H1 (cell line): ENCODE measurements at regions not wholly inside any gene's neighbourhood (a gene's known extent, or its start where the extent isn't known, plus 50 kb on each side); places are given as distances from the start of the nearest gene placed in this dataset.

ENCODE experiments used
- CTCF ChIA-PET: fragments of 300-600 bp; sonication (Branson Sonifier 250); formaldehyde crosslinking; loops from one replicate; lab custom pipeline; 2021; ENCODE audit not compliant: partially characterized antibody; lab: Charles Lee
- POLR2A ChIA-PET: fragments of 300-600 bp; sonication (Branson Sonifier 250); formaldehyde crosslinking; loops from one replicate; lab custom pipeline; 2021; ENCODE audit warnings: inconsistent platforms; ENCODE audit not compliant: partially characterized antibody; lab: Charles Lee
- DNase-seq, 2 experiments: peaks; one replicate each; pipeline versions ENCODE4 v3.0.0 to v3.0.0-alpha.2; 2010 to 2022; ENCODE audit warnings: low spot score in 2 of 2, low read depth in 1 of 2, mixed read lengths in 1 of 2
- FAIRE-seq: peaks from 2 replicates; lab custom pipeline; 2011; peaks lifted over from hg19 to GRCh38; lab: Jason Lieb, UNC
- H2AFZ ChIP-seq: 2 replicates; pipeline ENCODE4 v1.8.1; 2012; ENCODE audit warnings: low read length, inconsistent platforms
- H2AK5ac ChIP-seq: 2 replicates; pipeline ENCODE4 v1.6.1; 2013; ENCODE audit warnings: low read depth, low read length
- H2BK120ac ChIP-seq: replicated peaks from 2 replicates; pipeline ENCODE3; 2013; ENCODE audit warnings: low read depth, low read length, inconsistent platforms
- H2BK12ac ChIP-seq: 2 replicates; pipeline ENCODE4 v1.6.1; 2013; ENCODE audit warnings: low read depth, low read length
- H2BK15ac ChIP-seq: 2 replicates; pipeline ENCODE4 v1.6.1; 2013; ENCODE audit warnings: low read length
- H2BK20ac ChIP-seq: 2 replicates; pipeline ENCODE4 v1.6.1; 2013; ENCODE audit warnings: low read length
- H2BK5ac ChIP-seq: 2 replicates; pipeline ENCODE4 v1.6.1; 2013; ENCODE audit warnings: low read depth, low read length
- H3K14ac ChIP-seq: 2 replicates; pipeline ENCODE4 v1.6.1; 2013; ENCODE audit warnings: inconsistent platforms; ENCODE audit not compliant: insufficient read length
- H3K18ac ChIP-seq: 2 replicates; pipeline ENCODE4 v1.6.1; 2013; ENCODE audit warnings: low read length; ENCODE audit errors: extremely low read depth
- H3K23ac ChIP-seq: 2 replicates; pipeline ENCODE4 v1.6.1; 2013; ENCODE audit warnings: inconsistent platforms; ENCODE audit not compliant: insufficient read length
- H3K23me2 ChIP-seq: 2 replicates; pipeline ENCODE4 v1.6.1; 2013; ENCODE audit warnings: low read depth, low read length
- H3K27ac ChIP-seq: 2 replicates; pipeline ENCODE4 v1.6.1; 2011; ENCODE audit warnings: low read depth, low read length, inconsistent platforms
- H3K27me3 ChIP-seq, 4 experiments: replicated peaks in 1 of 4; 1 replicate in 1 of 4; 2 replicates in 3 of 4; pipeline versions ENCODE4 v1.6.1 to v1.8.1; 2011 to 2013; ENCODE audit warnings: low read length in 3 of 4, mild to moderate bottlenecking in 3 of 4, inconsistent platforms in 2 of 4, mixed read lengths in 2 of 4, moderate library complexity in 1 of 4; ENCODE audit not compliant: control insufficient read depth in 3 of 4, insufficient read depth in 3 of 4; ENCODE audit errors: extremely low read depth in 1 of 4
- H3K36me3 ChIP-seq, 4 experiments: 2 replicates each; pipeline versions ENCODE4 v1.6.1 to v1.8.1; 2011 to 2013; ENCODE audit warnings: mild to moderate bottlenecking in 4 of 4, low read length in 3 of 4, moderate library complexity in 2 of 4, control low read depth in 1 of 4, inconsistent platforms in 1 of 4; ENCODE audit not compliant: insufficient read depth in 4 of 4, control insufficient read depth in 2 of 4
- H3K4ac ChIP-seq: replicated peaks from 2 replicates; pipeline ENCODE3; 2013; ENCODE audit warnings: low read length, low read depth, mixed read lengths, inconsistent platforms; ENCODE audit not compliant: insufficient read length
- H3K4me1 ChIP-seq, 4 experiments: replicated peaks in 1 of 4; 1 replicate in 1 of 4; 2 replicates in 3 of 4; pipeline versions ENCODE4 v1.6.1 to v1.8.1; 2011 to 2013; ENCODE audit warnings: low read length in 3 of 4, inconsistent platforms in 2 of 4, mixed read lengths in 1 of 4; ENCODE audit not compliant: insufficient read depth in 4 of 4, control insufficient read depth in 3 of 4
- H3K4me2 ChIP-seq, 2 experiments: 2 replicates each; pipeline versions ENCODE4 v1.6.1 to v1.8.1; 2011 to 2013; ENCODE audit warnings: low read depth in 2 of 2, low read length in 2 of 2, control low read depth in 1 of 2, inconsistent platforms in 1 of 2, mild to moderate bottlenecking in 1 of 2; ENCODE audit not compliant: insufficient read depth in 1 of 2
- H3K4me3 ChIP-seq, 4 experiments: fragments of 200-600, 300-600 bp in 1 of 4; sonication (generic), shearing (Covaris generic), sonication (Bioruptor Twin) in 1 of 4; 2 replicates each; pipeline versions ENCODE4 v1.5.1 to v1.8.1; 2011 to 2016; ENCODE audit warnings: low read length in 4 of 4, low read depth in 3 of 4, control low read depth in 2 of 4, inconsistent platforms in 2 of 4, mild to moderate bottlenecking in 2 of 4, mixed read lengths in 1 of 4, moderate library complexity in 1 of 4; ENCODE audit not compliant: insufficient read depth in 2 of 4; ENCODE audit errors: extremely low read depth in 1 of 4
- H3K56ac ChIP-seq: replicated peaks from 2 replicates; pipeline ENCODE3; 2013; ENCODE audit warnings: low read depth, mild to moderate bottlenecking, mixed read lengths, low read length, inconsistent platforms; ENCODE audit not compliant: insufficient read length
- H3K79me1 ChIP-seq: 2 replicates; pipeline ENCODE4 v1.6.1; 2013; ENCODE audit warnings: low read depth, low read length, control low read depth
- H3K79me2 ChIP-seq, 2 experiments: 2 replicates each; pipeline versions ENCODE4 v1.6.1 to v1.8.1; 2012 to 2013; ENCODE audit warnings: low read length in 2 of 2, mild to moderate bottlenecking in 2 of 2, inconsistent platforms in 1 of 2; ENCODE audit not compliant: insufficient read depth in 2 of 2, control insufficient read depth in 1 of 2
- H3K9ac ChIP-seq, 4 experiments: replicated peaks in 1 of 4; 1 replicate in 1 of 4; 2 replicates in 3 of 4; pipeline versions ENCODE4 v1.6.1 to v1.8.1; 2011 to 2013; ENCODE audit warnings: low read depth in 3 of 4, low read length in 3 of 4, control low read depth in 2 of 4, mild to moderate bottlenecking in 2 of 4, moderate library complexity in 2 of 4, inconsistent platforms in 1 of 4; ENCODE audit errors: extremely low read depth in 1 of 4
- H3K9me3 ChIP-seq, 2 experiments: 2 replicates each; pipeline versions ENCODE4 v1.6.1 to v1.8.1; 2012 to 2013; ENCODE audit warnings: mild to moderate bottlenecking in 2 of 2, moderate library complexity in 2 of 2, control low read depth in 1 of 2, inconsistent platforms in 1 of 2, low read depth in 1 of 2, low read length in 1 of 2, mixed read lengths in 1 of 2; ENCODE audit not compliant: insufficient read depth in 2 of 2
- H4K20me1 ChIP-seq, 2 experiments: replicated peaks in 1 of 2; 2 replicates each; pipeline versions ENCODE3 to v1.8.1; 2011 to 2013; ENCODE audit warnings: inconsistent platforms in 2 of 2, low read length in 2 of 2, mild to moderate bottlenecking in 1 of 2; ENCODE audit not compliant: insufficient read depth in 2 of 2, control insufficient read depth in 1 of 2
- H4K5ac ChIP-seq: 2 replicates; pipeline ENCODE4 v1.6.1; 2013; ENCODE audit warnings: low read length, low read depth, mixed read lengths, inconsistent platforms; ENCODE audit not compliant: insufficient read length
- H4K8ac ChIP-seq: 2 replicates; pipeline ENCODE4 v1.8.0; 2013; ENCODE audit warnings: mild to moderate bottlenecking, moderate library complexity, low read length, inconsistent platforms; ENCODE audit not compliant: insufficient read depth; ENCODE audit errors: extremely low read depth
- H4K91ac ChIP-seq: replicated peaks from 2 replicates; pipeline ENCODE3; 2013; ENCODE audit warnings: low read length, mixed read lengths, inconsistent platforms; ENCODE audit not compliant: insufficient read length
- RBBP5 ChIP-seq: IDR thresholded peaks from 2 replicates; pipeline ENCODE4 v1.7.1; 2012; ENCODE audit warnings: low read depth, mild to moderate bottlenecking, inconsistent platforms, low read length, moderate library complexity, borderline replicate concordance
- SP1 ChIP-seq: IDR thresholded peaks from 2 replicates; pipeline ENCODE4 v1.6.1; 2011; ENCODE audit warnings: low read depth, low read length
- SUZ12 ChIP-seq: fragments of 200-600 bp; sonication (generic); IDR thresholded peaks from 2 replicates; pipeline ENCODE4 v1.6.1; 2012; ENCODE audit warnings: mild to moderate bottlenecking, inconsistent platforms, low read length, moderate library complexity, mixed read lengths
- TBP ChIP-seq: IDR thresholded peaks from 2 replicates; pipeline ENCODE4 v1.6.1; 2011; ENCODE audit warnings: low read depth, low read length, improper control_type of control experiment
- WGBS, 2 experiments: shearing (Covaris generic) in 1 of 2; methylation state at CpG; one replicate each; pipeline versions ENCODE4 v1.1.6 to v1.1.7; 2013 to 2015; ENCODE audit warnings: low lambda C conversion rate in 2 of 2, mixed read lengths in 2 of 2, inconsistent platforms in 1 of 2, low coverage in 1 of 2, missing lambda C conversion rate in 1 of 2; ENCODE audit not compliant: insufficient replicate concordance in 2 of 2, insufficient coverage in 1 of 2, insufficient read length in 1 of 2; ENCODE audit errors: extremely low coverage in 1 of 2, missing lambda C conversion rate in 1 of 2; 5-methylcytosine and 5-hydroxymethylcytosine counted together

DNA sequence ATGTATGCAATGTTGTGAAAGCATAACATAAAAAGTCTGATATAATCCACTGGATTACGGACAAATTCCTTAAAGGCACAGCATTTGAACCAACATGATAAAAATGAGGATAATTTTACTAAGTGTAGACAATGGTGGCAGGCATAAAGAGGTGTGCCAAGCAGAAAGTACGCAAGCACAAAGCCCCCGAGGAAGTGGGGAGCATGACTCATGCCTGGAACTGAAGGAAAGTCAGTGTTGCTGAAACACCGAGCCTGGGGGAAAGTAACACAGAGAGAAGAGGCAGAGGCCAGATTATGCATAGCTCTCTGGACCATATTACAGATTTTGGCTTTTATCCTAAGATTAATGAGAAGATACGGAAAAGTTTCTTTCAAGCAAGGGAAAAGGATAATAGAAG is 490.0 kb upstream of the PHF14 start:
- Histone ChIP-seq H3K79me1 (no peaks in the 10 kb centered on the region), H3K4ac (no peak overlapping the region), H2BK15ac (no peak overlapping the region), H3K36me3 (no peaks in the 10 kb centered on the region), H3K27ac (no peak overlapping the region), H3K56ac (no peak overlapping the region), H4K8ac (no peak overlapping the region), H2BK5ac (no peak overlapping the region), H2AFZ (no peak overlapping the region), H3K9me3 (no peaks in the 10 kb centered on the region), H3K4me1 (no peaks in the 10 kb centered on the region), H3K23ac (no peak overlapping the region), H3K14ac (no peak overlapping the region), H3K27me3 (no peaks in the 10 kb centered on the region), H4K20me1 (no peaks in the 10 kb centered on the region), H3K4me2 (no peak overlapping the region), H3K23me2 (no peaks in the 10 kb centered on the region), H3K9ac (no peak overlapping the region), H4K5ac (no peak overlapping the region), H2BK120ac (no peak overlapping the region), H2BK20ac (no peak overlapping the region), H3K4me3 (no peak overlapping the region), H3K79me2 (no peaks in the 10 kb centered on the region), H2AK5ac (no peak overlapping the region), H3K18ac (no peak overlapping the region), H2BK12ac (no peak overlapping the region), H4K91ac (no peak overlapping the region)
- ChIA-PET POLR2A (no interaction called here), CTCF (no interaction called here)
- 88% methylated on average over 5 of the region's 5 CpGs; no CpG with 5 or more reads in 1 of the 2 experiments for WGBS, 2 experiments
- FAIRE-seq: no peak
- TF ChIP-seq TBP: no peak
- TF ChIP-seq RBBP5: no peak
- no peak for TF ChIP-seq SP1
- TF ChIP-seq SUZ12: no peak
- DNase-seq: no peak
